ENCODE measurements at regions not wholly inside any gene's neighbourhood (a gene's known extent, or its start where the extent isn't known, plus 50 kb on each side); places are given as distances from the start of the nearest gene placed in this dataset.

DNA sequence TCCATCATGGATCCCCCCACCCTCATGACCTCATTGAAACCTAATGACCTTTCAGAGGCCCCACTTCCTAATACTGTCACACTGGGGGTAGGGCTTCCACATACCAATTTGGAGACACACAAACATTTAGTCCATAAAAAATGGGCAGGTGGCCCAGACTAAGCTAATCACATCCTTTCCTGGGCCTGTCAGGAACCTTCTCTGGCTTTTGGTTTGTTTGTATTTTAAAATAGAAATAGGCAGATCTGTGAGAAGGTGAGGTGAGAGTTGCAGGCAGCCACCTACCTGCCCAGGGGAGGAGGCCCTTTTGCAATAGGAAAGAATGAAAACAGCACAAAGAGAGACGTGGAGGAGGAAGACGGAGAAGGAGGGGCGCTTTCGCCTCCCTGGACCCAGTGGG is 90.2 kb upstream of the BOD1 start:
- TF ChIP-seq, protein P1, sequence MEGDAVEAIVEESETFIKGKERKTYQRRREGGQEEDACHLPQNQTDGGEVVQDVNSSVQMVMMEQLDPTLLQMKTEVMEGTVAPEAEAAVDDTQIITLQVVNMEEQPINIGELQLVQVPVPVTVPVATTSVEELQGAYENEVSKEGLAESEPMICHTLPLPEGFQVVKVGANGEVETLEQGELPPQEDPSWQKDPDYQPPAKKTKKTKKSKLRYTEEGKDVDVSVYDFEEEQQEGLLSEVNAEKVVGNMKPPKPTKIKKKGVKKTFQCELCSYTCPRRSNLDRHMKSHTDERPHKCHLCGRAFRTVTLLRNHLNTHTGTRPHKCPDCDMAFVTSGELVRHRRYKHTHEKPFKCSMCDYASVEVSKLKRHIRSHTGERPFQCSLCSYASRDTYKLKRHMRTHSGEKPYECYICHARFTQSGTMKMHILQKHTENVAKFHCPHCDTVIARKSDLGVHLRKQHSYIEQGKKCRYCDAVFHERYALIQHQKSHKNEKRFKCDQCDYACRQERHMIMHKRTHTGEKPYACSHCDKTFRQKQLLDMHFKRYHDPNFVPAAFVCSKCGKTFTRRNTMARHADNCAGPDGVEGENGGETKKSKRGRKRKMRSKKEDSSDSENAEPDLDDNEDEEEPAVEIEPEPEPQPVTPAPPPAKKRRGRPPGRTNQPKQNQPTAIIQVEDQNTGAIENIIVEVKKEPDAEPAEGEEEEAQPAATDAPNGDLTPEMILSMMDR (IDR thresholded peaks at IDR 0.05): no peak
- no peak for TF ChIP-seq POLR2A (IDR thresholded peaks at IDR 0.05)
